GM18858 (cell line): ENCODE measurements at regions not wholly inside any gene's neighbourhood (a gene's known extent, or its start where the extent isn't known, plus 50 kb on each side); places are given as distances from the start of the nearest gene placed in this dataset.

Experiments used
- ATAC-seq: cut with Tn5 transposase; IDR thresholded peaks from one replicate; pipeline ENCODE4 v1.9.1; 2021; ENCODE audit not compliant: unreplicated experiment

DNA sequence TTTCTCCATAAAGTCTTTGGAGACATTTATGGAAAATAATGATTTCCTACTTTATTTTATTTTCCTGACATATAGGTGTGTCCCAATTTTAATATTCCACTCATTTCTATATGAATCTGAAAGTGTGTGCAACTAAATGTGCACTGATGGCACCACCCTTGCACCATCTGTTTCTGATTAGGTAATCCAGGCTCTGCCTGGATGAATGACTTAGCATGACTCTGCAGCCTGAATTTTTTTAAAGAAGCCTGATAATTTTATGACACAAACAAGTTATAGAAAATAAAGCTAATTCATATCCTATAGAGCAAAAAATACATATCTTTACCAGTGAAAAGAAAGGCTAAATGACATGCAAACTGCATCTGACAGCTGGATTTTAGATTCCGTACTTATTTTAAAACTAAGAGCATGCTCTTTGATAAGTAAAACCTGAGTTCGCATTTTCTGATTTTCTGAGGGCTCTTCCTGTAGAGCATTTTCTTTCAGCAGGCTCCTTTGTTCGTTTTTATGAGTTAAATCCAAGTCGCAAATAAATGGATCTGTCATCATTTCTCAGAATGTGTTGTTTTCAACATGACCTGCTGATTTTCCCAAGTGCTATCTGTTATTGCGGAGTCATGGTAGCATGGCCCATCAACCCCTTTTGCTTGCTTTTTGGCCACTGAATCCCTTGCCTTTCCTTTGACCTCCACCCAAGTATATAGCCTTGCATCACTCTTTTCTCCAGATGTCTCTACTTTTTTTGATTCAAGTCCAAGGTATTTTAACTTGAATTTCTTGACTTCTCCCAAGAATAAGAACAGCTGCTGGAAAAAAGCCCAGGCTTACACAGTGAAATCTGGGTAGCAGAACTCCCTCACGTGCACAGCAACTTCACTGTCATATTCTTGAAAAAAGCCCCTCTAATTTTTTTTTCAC lies 52.8 kb upstream of the LYPLAL1 start:
- no peak for ATAC-seq

DNA sequence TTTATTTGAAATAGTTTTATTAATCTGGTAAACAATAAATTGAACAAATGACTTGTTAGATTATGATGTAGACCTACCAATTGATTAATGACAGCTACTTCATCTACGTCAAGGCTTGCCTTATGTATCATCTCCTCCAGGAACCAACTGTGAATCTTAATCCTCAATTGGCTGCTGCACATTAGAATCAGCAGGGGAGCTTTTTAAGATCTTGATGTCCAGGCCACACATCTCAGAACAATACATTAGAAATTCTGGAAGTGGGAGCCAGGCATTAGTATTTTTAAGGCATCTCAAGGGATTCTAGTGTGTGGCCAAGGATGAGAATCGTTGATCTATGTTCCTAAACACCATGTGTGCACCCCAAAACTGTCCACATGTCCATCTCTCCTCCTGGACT lies 52.0 kb upstream of the LYPLAL1 start:
- ATAC-seq: no peak

DNA sequence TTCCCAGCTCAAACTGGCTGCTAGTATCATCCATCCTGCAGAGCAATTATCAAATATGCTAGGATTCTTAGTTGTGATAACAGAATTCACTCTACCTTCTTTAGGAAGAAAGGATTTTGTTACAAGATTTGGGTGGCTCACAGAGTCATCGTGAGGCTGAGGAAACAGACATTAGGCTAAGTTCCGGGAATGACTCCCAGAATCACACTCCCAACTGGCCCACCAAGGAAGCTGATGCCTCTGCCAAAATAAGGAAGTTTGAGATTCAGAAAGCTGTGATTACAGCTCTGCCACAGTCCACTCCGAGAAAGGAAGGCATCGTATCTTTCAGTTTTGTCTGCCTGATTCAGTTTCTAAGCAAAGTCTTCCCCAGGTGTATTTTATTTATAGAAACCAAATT lies 50.6 kb upstream of the LYPLAL1 start:
- ATAC-seq: no peak
